ENCODE measurements at regions not wholly inside any gene's neighbourhood (a gene's known extent, or its start where the extent isn't known, plus 50 kb on each side); places are given as distances from the start of the nearest gene placed in this dataset.
"Not testable (repeated sequence)": the region's sequence is repeated elsewhere in the genome, so short reads cannot be mapped to it uniquely, and the experiment has no call there.

DNA sequence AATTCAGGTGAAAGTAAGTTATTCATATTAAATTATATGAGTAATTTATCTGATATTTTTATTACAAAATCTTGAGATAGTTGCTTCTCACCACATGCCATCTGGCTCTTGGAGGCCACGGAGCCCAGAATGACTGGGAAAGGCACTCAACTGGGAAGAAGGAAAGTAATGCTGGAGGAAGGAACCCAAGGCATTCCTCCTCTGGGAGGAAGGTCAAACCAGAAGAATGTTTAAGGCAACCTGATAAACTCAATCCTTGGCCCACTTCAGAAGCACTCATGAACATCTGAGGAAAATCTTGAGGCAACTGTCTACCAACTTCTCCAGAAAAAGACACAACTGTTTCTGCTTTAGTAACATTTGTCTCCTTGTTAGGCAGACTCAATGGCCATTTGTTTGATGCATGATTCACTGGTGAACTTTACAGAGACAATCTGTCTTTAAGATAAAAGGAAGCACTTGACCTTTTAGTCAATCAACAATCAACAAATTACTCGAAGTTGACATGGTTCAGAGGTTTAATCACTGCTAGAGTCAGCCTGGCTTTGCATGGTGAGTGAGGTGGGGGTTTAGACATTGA is 261.4 kb upstream of the MME start:
- whole genome bisulfite sequencing, 2 donors (ENCODE audit: low coverage in 1 of 2) = 0 to 41% methylated on average over 1 to 2 of the region's 2 CpGs
- no peaks in the 10 kb centered on the region for H3K27me3 ChIP-seq
- no peaks in the 10 kb centered on the region for H3K9me3 ChIP-seq

DNA sequence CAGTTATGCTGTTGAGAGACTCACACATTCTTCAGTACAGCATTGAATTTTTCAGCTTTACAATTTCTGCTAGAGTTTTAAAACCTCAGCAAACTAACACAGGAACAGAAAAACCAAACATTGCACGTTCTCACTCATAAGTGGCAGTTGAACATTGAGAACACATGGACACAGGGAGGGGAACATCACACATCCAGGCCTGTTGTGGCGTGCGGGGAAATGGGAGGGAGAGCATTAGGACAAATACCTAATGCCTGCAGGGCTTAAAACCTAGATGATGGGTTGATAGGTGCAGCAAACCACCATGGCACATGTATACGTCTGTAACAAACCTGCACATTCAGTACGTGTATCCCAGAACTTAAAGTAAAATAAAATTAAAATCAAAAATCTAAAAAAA is 270.1 kb upstream of the MME start:
- H3K4me3 ChIP-seq, H3K4me1 ChIP-seq, H3K9me3 ChIP-seq, H3K27me3 ChIP-seq, ATAC-seq, H3K36me3 ChIP-seq, H3K27ac ChIP-seq: not testable (repeated sequence)
- WGBS, 2 donors (ENCODE audit: low coverage in 1 of 2) = 94 to 95% methylated on average over 2 to 4 of the region's 5 CpGs

More for the DNA sequence above, 261.4 kb upstream of the MME start:
- Histone ChIP-seq H3K4me1 (no peaks in the 10 kb centered on the region), H3K27ac (no peak overlapping the region), H3K36me3 (no peaks in the 10 kb centered on the region), H3K4me3 (no peak overlapping the region)
- TF ChIP-seq, protein P1, sequence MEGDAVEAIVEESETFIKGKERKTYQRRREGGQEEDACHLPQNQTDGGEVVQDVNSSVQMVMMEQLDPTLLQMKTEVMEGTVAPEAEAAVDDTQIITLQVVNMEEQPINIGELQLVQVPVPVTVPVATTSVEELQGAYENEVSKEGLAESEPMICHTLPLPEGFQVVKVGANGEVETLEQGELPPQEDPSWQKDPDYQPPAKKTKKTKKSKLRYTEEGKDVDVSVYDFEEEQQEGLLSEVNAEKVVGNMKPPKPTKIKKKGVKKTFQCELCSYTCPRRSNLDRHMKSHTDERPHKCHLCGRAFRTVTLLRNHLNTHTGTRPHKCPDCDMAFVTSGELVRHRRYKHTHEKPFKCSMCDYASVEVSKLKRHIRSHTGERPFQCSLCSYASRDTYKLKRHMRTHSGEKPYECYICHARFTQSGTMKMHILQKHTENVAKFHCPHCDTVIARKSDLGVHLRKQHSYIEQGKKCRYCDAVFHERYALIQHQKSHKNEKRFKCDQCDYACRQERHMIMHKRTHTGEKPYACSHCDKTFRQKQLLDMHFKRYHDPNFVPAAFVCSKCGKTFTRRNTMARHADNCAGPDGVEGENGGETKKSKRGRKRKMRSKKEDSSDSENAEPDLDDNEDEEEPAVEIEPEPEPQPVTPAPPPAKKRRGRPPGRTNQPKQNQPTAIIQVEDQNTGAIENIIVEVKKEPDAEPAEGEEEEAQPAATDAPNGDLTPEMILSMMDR (IDR thresholded peaks at IDR 0.05) = no peak
- TF ChIP-seq POLR2AphosphoS5 (IDR thresholded peaks at IDR 0.05) (no peak), POLR2A (IDR thresholded peaks at IDR 0.05) (no peak), EP300 (IDR thresholded peaks at IDR 0.05) (no peak)
- ATAC-seq = no peak

DNA sequence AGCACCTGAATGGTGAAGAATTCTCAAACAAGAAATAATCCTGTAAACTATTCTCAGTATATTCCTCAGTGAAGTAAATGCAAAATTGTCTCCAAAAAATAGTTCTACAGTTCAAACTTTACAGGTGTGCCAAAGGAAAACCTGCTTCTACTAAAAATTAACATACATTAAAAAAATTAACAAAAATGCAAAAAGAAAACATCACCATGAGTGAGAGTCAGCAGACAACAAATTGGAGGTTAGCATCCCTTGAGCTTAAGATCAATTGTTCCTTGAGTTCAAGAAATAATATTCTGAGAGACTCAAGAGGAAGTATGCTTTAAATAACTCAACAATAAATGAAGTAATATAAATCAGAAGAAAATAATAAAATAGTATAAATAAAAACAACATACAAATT is 278.4 kb upstream of the MME start:
- Histone ChIP-seq H3K27me3 (no peaks in the 10 kb centered on the region), H3K4me1 (no peaks in the 10 kb centered on the region), H3K36me3 (no peaks in the 10 kb centered on the region), H3K4me3 (no peak overlapping the region), H3K27ac (no peak overlapping the region), H3K9me3 (peaks cover 0 to 18% (median 0%) of the 10 kb centered on the region in 3 donors)
- TF ChIP-seq, protein P1 (IDR thresholded peaks at IDR 0.05) = no peak
- TF ChIP-seq POLR2A (IDR thresholded peaks at IDR 0.05) = no peak
- TF ChIP-seq EP300 (IDR thresholded peaks at IDR 0.05) = no peak
- TF ChIP-seq POLR2AphosphoS5 (IDR thresholded peaks at IDR 0.05) = no peak
- ATAC-seq = no peak

DNA sequence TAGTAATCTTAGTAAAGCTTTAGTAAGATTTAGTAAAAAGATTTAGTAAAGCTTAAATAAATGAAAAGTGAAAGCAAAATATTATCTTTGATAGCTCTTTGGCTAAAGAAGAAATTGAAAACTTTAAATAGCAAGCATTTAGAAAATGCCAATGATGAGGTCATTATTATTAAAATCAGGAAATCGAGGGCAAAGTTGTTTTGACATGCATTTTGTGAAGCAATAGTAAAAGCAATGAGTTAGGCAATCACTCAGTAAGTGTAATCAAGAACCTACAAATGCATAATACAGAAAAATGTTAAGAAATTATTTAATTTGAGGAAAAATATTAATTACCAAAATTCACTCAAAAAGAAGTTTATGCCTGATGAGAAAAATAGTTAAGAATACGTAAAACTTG is 280.3 kb upstream of the MME start:
- WGBS, 2 donors (ENCODE audit: low coverage in 1 of 2) = 36 to 52% methylated on average over 2 of the region's 2 CpGs
- TF ChIP-seq POLR2AphosphoS5 (IDR thresholded peaks at IDR 0.05) (no peak), EP300 (IDR thresholded peaks at IDR 0.05) (no peak), POLR2A (IDR thresholded peaks at IDR 0.05) (no peak)
- TF ChIP-seq, protein P1 (IDR thresholded peaks at IDR 0.05) = no peak
- Histone ChIP-seq H3K27me3 (no peaks in the 10 kb centered on the region), H3K9me3 (peaks cover 0 to 16% (median 0%) of the 10 kb centered on the region in 3 donors), H3K36me3 (no peaks in the 10 kb centered on the region), H3K4me3 (no peak overlapping the region), H3K27ac (no peak overlapping the region), H3K4me1 (peaks cover 0 to 11% (median 0%) of the 10 kb centered on the region in 3 donors)
- no peak for ATAC-seq

DNA sequence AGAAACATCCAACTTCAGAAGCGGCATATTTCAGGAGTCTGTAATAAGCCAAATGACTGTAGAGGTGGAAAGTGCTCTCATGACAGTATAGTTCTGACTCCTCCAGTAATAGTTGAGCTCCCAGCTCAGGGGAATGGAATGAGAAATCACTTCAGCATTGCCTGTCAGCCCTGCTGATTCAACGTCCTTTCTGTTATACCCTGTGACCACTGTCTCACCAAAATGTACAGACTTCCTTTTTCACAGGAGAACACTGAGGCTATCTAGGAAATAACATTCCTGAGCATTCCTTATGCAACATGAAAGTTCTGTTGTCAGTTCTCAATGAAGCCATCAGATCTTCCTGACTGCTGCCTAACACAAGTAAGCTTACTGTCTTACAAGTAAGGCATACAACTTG is 284.5 kb upstream of the MME start:
- Histone ChIP-seq H3K27ac (peak overlapping the region in 1 of 4 donors; percentile 50), H3K9me3 (no peaks in the 10 kb centered on the region), H3K36me3 (no peaks in the 10 kb centered on the region), H3K4me1 (peaks cover 0 to 27% (median 0%) of the 10 kb centered on the region in 3 donors), H3K4me3 (no peak overlapping the region), H3K27me3 (no peaks in the 10 kb centered on the region)
- peak; percentile 57 for ATAC-seq
- TF ChIP-seq EP300 (IDR thresholded peaks at IDR 0.05) (no peak), POLR2AphosphoS5 (IDR thresholded peaks at IDR 0.05) (no peak), POLR2A (IDR thresholded peaks at IDR 0.05) (no peak)
- TF ChIP-seq, protein P1 (IDR thresholded peaks at IDR 0.05) = no peak
- 27 to 70% methylated on average over 1 to 2 of the region's 2 CpGs for WGBS, 2 donors (ENCODE audit: low coverage in 1 of 2)
